GM20000 (cell line): ENCODE measurements at regions not wholly inside any gene's neighbourhood (a gene's known extent, or its start where the extent isn't known, plus 50 kb on each side); places are given as distances from the start of the nearest gene placed in this dataset.
"Not testable (repeated sequence)": the region's sequence is repeated elsewhere in the genome, so short reads cannot be mapped to it uniquely, and the experiment has no call there.

Experiments used
- DNase-seq: peaks from one replicate; pipeline ENCODE4 v3.0.0; 2012; ENCODE audit warnings: low spot score
- TF ChIP-seq, protein P1 (sequence below): IDR thresholded peaks from 2 replicates; pipeline ENCODE4 v1.5.1; 2012; ENCODE audit warnings: mild to moderate bottlenecking, control low read depth; ENCODE audit errors: extremely low read depth, missing control alignments

DNA sequence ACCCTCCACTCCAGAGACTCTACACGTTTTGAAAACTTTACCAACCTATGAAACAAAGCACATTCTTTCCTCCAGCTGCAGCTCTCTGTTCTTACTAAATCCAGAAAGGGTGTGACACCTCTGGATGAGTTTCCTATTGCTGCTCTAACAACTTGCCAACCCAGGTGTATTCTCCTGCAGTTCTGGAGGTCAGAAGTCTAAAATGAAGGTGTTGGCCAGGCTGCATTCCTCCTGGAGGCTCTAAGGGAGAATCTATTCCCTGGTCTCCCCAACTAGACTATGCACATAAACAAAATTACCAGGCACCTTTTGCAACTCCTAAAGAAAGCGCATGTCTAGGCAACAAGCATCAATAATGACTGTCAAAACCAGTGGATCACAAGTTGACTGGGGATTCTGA lies 128.8 kb downstream of the NUFIP1 start:
- TF ChIP-seq, protein P1, sequence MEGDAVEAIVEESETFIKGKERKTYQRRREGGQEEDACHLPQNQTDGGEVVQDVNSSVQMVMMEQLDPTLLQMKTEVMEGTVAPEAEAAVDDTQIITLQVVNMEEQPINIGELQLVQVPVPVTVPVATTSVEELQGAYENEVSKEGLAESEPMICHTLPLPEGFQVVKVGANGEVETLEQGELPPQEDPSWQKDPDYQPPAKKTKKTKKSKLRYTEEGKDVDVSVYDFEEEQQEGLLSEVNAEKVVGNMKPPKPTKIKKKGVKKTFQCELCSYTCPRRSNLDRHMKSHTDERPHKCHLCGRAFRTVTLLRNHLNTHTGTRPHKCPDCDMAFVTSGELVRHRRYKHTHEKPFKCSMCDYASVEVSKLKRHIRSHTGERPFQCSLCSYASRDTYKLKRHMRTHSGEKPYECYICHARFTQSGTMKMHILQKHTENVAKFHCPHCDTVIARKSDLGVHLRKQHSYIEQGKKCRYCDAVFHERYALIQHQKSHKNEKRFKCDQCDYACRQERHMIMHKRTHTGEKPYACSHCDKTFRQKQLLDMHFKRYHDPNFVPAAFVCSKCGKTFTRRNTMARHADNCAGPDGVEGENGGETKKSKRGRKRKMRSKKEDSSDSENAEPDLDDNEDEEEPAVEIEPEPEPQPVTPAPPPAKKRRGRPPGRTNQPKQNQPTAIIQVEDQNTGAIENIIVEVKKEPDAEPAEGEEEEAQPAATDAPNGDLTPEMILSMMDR: no peak
- no peak for DNase-seq

DNA sequence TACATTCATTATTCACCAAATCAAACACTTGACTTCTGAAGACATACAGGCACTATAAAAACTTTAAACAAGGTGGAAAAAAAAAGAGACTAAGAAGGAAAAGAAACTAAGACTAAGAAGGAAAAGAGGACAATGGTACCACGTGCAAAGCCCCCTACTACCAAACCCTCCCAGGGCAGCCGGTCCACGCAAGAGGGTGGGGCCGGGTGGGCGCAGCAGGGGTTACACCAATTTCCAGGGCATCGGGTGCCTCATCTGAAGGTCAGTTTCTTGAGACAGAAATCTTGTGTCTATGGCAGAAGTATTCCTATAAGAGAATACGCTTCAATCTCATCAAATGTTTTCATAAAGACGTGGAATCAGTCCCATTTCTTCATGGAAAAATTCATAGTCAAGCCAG lies 131.5 kb downstream of the NUFIP1 start:
- DNase-seq: no peak
- TF ChIP-seq, protein P1: no peak

DNA sequence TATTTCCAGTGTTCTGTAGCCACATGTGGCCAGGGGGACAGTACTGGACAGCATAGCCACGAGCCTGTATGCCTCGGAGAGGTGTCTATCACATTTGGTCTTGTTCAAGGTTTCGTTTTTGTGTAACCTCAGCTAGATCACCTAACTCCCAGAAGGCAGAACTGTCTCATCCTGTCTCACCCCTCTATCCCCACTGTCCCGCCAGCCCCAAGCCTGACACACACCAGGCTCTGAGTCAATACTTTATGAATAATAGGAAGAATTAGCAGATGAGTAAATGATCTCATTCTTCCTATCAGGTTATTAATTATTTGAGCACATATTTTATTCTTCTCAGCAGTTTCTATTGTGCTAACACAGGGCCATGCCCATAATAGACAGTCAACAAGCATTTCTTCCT lies 132.2 kb downstream of the NUFIP1 start:
- TF ChIP-seq, protein P1: no peak
- DNase-seq: no peak

DNA sequence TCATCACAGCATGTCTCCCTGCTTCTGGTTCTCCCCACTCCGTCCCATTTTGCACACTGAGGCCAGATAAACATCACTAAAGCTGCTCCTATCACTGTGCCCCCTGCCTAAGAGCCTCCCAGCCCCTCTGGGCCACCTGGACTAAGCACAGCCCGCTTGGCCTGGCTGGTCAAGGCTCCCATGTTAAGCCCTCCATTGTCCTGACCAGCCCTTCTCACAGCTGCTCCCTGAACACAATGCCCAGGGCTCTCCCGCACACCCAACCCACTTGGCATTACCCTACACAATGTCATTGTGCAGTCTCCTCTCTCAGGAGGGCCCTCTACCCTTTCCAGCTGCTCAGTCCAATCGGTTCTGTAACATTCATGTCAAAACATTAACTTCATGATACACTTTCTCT lies 133.4 kb downstream of the NUFIP1 start:
- no peak for DNase-seq
- TF ChIP-seq, protein P1: no peak

DNA sequence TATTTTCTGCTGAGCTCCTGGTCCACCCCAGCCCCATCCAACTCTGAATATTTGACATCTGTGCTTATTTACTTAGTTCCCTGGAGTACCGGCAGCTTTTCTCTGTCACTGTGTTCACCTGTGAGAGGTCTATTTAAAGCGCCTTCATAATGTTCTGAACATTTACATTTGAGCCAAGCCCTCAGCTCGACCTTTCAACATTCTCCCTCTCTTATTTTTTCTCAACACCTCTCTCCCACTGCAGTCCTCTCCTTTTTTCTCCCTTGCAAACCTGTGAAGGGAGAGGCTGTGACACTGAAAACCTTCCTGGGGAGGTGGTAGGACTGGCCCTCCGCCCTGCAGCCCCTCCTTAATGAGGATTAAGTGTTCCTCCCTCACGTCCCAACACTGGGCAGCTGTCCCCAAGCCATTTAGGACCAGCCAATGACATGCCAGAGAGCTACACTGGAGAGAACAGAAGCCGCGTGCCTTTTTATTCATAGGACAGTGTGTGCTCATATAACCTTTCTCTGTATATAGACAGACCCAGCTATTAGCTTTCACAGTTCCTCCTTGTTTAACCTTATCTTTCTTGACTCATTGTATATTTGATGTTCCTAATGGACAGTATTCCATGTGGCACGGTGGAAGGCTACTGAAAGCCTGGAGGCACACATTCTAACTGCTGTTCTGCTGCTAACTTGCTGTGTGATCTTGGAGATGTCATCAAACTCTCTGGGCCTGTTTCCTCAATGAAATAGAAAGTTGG lies 134.8 kb downstream of the NUFIP1 start:
- TF ChIP-seq, protein P1: no peak
- no peak for DNase-seq

DNA sequence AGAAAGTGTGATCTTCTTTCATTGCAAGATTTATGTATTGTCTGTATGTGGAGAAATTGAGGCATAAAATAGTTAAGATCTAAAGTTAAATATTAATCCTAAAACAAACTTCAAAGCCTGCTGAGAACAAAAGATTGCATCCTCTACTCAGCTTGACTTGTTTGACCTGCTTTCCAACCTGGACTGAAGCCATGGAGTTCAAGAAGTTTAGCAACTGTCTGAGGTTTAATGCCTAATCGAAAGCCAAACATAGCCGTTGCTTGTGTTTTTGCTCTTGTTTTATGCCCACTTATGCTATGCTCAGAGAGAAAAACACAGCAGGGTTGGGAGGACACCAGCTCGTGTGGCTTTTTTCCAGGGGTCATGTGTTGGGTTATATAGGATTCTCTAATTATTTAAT lies 135.6 kb downstream of the NUFIP1 start:
- TF ChIP-seq, protein P1: no peak
- no peak for DNase-seq

DNA sequence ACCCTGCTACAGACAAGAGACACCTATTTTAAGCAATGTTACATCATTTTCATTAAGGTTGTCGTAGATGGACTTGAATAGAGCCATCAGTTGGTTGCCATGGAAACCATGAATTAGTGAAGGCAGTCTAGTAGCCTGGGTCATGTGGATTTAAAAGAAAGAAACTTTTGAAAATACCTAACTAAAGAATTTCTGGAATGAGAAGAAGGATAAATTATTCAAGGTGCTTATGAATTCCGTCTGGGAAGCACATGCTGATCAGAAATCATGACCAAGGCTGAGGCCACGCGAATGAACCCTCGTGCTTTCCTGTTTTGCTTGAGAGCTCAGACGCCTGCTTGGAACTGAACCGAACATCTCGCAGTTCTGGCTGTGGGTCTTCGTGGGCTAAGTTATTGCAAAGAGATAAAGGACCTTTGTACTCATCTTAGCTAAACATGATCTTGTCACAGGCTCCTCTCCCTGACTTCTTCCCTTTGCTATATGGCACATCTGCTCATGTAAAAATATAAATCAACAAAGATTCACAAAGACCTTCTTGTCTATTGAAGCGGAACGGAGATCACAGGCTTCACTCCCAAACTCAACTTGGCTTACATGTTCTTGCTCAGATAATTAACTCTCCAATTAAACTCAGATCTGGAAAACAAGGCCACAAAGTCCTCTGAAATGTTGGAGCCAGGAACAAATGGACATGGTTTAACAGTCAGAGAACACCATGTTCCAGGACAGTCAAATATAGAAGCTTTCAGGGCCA lies 140.2 kb downstream of the NUFIP1 start:
- TF ChIP-seq, protein P1: no peak
- no peak for DNase-seq

DNA sequence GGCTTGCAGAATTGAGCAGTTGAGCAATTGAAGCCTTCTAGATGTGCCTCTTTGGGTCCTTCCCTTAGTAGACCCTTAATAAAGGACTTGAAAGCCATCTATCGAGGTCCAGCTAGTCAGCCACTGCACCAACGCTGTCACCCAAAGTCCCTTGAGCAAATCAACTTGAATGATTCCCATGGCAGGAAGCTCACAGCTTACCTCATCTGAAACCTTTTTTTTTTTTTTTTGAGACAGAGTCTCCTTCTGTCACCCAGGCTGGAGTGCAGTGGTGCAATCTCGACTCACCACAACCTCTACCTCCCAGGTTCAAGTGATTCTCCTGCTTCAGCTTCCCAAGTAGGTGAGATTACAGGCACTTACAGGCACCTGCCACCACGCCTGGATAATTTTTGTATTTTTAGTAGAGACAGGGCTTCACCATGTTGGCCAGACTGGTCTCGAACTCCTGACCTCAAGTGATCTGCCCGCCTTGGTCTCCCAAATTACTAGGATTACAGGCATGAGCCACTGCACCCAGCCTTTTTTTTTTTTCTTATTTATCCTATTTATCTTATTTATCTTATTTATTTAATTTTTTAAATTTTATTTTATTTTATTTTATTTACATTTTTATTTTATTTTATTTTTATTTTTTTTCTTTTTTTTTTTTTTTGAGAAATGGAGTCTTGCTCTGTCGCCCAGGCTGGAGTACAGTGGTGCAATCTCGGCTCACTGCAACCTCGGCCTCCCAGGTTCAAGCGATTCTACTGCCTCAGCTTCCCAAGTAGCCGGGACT lies 143.8 kb downstream of the NUFIP1 start:
- DNase-seq: not testable (repeated sequence)
